Mammary epithelial cell (primary cell): ENCODE measurements at regions not wholly inside any gene's neighbourhood (a gene's known extent, or its start where the extent isn't known, plus 50 kb on each side); places are given as distances from the start of the nearest gene placed in this dataset.

ENCODE experiments used
- CTCF ChIP-seq, 2 donors: IDR thresholded peaks in 1 of 2; conservative IDR thresholded peaks in 1 of 2; 2 replicates each; pipeline ENCODE4 v1.5.1; 2011 to 2012; ENCODE audit warnings: inconsistent platforms in 2 of 2, low read length in 2 of 2, mild to moderate bottlenecking in 2 of 2, control low read depth in 1 of 2, low read depth in 1 of 2; ENCODE audit not compliant: insufficient read depth in 1 of 2; ENCODE audit errors: extremely low read depth in 1 of 2
- EZH2 ChIP-seq: IDR thresholded peaks from 2 replicates; pipeline ENCODE4 v1.6.1; 2012; ENCODE audit warnings: low read length, inconsistent platforms, borderline replicate concordance

- TF ChIP-seq EZH2 = no peak
- no peak for TF ChIP-seq CTCF (conservative IDR thresholded peaks at IDR 0.05 in 1 of 2, IDR thresholded peaks at IDR 0.05 in 1 of 2; ENCODE audit: extremely low read depth in 1 of 2, insufficient read depth in 1 of 2, low read depth in 1 of 2, low read length in 2 of 2)
Observed at GRCh38 chr2:12948231-12948960, 231.7 kb downstream of the TRIB2 start.
